ENCODE measurements at regions not wholly inside any gene's neighbourhood (a gene's known extent, or its start where the extent isn't known, plus 50 kb on each side); places are given as distances from the start of the nearest gene placed in this dataset.

DNA sequence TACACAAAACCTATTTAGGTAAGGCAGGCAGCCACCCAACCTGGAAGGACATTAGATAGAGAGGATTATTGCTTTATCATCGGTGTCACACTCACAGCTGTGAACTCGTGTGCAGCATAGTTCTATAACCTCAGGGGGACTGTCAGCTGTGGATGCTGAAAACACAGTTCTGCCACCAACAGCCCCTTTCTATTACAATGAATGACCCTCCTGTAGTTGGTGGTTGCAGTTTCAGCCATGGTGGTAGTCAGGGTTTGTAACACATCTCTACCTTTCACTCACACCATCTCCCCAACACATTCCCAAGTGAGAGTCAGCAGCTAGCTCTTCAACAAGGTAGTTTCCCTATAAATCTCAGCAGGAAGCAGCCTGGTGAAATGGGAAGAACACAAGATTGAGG lies 136.8 kb downstream of the ZC3H11B start:
- no peak for DNase-seq (ENCODE audit: low spot score)

DNA sequence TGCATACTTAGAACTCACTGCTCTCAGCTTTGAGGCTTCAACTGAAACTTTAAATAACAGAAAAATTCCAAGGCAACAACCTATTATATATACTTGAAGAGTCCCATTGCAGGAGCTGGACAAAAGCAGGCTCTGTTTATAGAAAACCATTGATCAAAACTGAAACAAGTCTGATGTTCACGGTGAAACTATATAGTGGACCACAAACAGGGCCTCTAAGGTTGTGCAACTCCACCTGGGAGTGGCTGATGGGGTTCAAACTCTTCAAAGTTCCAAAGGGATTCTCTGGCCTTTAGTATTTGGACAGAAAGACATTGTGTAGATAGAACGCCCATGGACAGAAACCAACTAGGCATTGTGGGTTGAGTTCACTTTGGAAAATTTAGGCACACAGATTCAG lies 140.3 kb downstream of the ZC3H11B start:
- DNase-seq (ENCODE audit: low spot score), result peak; percentile 4

DNA sequence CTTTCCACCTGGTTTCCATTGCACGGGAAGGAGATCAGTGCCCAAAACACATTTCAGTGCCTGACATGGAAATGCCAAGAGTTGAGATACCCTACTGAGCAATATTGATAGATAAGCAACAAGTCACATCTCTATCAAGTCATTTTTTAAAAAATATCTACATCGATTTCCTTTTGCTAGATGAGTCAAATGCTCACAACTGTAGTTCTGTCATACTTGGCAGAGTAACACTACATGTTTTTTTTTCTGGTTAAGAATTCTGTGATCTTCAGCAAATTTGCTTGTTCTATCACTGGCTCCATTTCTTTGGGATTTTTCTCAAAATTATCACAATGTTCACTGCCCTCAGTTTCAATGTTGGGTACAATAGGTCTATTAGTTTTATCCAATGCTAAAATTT lies 145.4 kb downstream of the ZC3H11B start:
- DNase-seq (ENCODE audit: low spot score), result no peak

DNA sequence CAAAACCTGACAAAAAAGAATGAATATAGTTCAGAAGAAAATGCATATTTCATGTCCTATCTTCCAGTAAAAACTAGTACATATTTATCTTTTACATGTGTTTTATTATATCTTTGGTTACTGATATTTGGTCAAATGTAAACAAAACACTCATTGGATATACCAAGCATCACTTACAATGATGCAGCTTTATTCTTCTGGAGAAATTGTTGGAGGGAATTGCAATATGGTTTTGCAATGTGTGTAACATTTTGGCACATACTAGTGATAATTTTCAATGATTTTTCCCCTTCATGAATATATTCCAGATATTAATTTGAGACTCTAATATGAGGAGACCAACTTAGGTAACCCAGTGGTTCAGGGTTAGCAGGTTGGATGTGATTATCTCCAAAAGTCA lies 146.1 kb downstream of the ZC3H11B start:
- DNase-seq (ENCODE audit: low spot score), result no peak

DNA sequence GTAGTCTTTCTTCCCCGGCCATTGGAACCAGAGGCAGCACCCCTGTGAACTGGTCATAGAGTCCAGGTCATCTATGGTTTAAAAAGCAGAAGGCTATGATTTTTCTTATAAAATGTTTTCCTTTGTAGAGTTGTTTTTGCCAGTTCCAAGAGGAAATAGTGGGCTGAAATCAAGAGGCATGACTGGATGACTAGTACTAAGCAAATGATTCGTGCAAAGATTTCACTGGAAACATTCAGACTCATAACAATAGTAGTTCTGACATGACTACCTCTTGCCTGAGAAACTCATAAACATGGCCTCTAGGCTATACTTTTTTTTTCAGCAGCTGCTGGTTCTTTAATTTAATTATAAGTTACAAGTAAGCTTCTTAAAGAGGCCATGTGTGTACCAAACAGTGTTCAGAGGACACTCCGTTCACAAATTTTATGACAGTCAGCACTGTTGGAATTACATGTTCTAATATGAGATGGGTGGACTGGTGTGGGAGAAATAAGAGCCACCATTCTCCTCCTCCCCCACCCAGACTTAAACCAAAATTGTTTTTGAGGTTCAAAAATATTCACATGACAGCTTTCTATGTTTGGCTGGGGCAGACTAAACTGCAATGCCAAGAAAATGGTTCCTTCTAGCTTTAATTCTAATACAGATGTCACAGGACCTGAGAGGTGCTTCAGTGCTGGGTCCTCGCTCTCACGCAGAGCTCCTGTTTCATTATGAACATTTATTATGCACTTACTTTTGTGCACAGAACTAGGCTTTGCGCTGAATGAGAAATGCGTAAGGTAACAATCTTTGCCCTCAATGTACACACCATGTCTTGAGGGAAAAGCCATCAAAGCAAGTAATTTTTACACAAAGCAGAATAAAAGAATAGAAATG lies 147.5 kb downstream of the ZC3H11B start:
- DNase-seq (ENCODE audit: low spot score), result no peak

DNA sequence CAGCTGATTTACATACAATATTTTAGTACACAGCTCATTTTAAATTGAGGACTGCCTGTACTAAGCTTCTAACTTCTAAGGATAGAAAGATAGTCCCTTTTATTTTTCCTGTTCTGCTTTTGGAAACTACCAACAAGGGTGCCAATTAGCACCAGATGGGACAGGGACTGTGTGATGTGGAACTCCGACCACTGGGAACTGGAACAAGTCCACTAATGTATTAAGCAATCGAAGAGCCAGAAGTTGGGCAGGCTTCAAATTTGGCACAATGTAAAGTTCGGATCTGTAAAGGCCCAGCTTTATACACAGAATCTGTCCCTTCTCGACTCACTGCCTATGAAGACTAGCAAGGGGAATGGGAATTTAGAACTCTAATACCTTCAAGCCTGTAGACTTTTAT lies 149.3 kb downstream of the ZC3H11B start:
- no peak for DNase-seq (ENCODE audit: low spot score)

DNA sequence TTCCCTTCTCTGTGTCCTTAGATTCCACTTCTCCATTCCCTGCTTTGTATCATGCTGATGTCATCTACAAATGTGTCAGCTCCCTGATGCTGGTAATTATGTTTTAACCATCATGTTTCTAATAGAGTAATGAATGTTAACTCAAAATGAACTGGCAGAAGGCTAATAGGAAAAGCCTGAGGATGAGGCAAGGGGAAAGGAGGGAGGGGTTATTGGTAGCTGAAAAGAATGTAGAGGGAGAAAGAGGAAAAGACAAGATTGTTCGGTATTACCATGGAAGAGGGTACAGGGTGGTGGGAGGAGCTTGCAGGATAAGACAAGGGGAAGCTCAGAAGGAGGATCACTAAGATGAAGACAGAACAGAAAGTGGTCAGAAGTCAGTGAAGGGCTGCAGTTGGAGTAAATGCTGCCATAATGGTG lies 150.9 kb downstream of the ZC3H11B start:
- no peak for DNase-seq (ENCODE audit: low spot score)

DNA sequence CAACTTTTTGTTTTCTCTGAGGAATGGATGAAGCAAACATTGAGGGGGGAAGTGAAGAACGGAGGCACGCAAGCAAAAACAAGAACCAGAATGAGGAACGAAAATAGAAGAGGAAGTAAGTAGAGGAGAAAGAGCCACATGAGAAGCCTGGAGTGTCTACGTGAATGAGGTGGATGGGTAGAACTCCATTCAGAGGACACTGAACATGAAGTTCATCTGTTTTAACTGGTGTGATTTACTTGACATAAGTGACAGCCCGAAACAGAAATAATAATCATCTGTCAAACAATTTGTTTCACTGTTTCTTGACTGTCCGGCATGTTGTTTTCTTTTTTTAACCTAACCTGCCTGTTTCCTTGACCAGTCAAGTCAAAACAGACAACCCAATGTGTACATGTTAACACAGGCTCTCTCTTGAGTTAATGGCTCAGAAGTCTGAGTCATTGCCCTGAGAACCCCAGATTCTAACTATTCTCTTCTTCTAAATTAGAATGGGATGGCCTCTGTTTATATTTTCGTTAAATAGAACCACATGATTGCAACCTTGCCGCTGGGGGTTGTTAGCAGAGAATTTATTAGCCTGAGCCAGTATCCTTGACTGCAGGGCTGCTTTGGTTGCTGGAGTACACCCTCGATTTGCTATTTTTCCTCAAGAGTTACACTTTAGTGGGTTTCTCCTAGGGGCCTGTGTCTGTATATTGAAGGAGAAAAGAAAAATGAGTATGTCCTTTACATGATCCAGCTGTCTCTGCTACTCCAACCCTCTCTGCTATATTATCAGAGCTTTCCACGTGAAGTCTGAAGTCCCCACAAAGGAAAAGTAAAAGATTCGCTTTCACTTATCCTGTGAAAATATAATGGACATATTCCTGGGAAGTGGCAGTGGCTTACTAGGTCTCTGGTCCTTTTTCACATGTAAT lies 151.7 kb downstream of the ZC3H11B start:
- no peak for DNase-seq (ENCODE audit: low spot score)

DNA sequence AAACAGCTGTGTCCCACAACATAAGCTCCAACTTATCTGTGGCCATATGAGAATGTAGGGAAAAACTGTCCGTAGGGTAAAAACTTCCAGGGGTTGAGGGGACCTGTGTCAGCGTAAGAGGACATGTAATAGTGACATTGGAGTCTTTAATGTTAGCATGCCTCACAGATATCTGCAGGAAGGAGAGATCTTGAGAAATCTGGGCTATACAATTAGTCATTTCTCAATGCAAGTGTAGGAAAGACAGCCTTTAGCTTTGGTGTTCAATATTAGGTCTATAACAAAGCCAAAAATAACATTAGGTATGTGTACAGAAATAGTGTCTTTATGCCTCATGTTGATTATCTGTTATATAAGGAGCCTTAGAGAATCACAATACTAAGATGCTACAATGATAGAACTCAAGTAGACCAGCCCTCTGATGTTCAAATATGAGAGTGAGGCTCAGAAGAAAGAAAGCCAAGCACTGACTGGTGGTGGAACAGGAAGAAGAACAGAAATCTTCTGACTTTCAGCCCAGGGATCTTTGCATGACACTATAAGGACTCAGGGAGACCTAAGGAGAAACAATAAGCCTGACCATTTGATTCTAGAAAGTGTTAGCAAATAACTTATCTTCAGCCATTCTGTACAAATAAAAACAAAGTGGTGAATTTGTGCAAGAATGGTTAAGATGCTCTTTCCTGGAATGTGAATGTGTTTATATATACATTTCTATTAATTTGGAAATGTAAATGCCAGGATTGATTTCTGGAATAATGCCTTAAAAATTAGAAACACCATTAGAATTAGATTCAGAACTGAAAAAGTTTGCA lies 152.6 kb downstream of the ZC3H11B start:
- DNase-seq (ENCODE audit: low spot score), result no peak

DNA sequence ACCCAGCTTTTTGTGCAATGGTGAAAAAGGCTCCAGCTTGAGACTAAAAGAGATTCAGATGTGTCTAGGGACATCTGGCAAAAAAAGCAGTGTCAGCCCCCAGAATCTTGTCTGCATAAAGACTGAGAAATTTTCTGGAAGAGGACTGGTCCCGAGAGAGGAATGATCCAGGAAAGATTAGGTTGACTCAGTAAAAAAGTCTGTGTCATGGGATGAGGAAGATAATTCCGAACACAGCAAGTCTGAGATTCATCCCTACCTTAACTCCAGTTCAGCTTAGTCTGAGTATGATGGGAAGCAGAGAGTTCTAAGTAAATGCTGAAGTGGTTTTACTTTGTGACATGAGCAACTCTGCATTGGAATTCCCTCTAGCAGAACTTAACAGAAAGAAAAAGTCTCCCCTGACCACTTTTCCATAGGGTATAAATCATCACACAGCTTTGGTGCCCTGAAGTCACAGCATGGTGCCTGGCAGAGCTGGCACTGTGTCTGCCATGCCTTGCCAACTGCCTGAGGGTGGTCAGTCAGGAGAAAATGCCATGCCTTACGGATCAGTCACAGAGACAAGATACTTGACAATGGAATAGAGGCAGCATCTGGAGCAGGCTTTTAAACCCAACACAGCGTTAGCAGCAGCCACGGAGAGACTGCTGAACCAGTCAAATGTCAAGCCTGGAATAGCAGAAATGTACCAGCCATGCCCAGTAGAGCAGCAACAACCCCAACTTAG lies 153.4 kb downstream of the ZC3H11B start:
- no peak for DNase-seq (ENCODE audit: low spot score)

DNA sequence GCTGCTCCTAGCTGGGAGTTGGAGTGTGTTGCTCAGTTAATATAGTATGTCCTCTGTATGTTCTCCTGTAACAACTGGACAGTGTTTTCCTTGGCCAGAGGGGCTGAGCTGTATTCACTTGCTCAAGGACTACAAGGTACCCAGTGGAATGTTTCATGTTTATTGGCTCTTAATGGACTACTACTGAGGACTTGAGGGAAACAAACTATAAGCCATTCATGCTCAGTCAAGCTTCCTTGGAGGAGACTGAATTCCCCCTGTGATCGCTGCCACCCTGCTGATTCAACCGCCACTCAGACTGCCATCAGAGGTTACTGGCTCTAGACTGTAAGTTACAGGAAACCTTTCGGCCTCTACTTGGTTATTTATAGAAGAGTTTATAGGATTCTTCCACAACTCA lies 166.6 kb downstream of the ZC3H11B start:
- DNase-seq (ENCODE audit: low spot score), result no peak

DNA sequence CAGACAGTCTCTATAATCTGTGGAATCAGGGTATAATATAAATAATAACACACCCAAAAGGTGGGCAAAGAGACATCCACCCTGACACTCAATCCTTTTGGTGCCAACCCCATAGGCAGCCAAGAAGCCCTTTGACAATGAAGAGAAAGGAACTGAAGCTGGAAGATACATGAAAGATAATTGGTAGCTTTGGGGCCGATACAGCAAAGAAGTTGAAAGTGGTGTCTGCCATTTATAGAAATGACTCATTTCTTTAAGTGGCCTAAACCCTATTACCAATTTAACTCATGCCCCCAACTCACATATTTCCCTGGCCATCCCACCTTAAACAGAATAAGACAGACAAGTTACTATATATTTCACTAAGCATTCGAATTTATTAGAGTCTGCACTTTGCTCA lies 167.0 kb downstream of the ZC3H11B start:
- no peak for DNase-seq (ENCODE audit: low spot score)

DNA sequence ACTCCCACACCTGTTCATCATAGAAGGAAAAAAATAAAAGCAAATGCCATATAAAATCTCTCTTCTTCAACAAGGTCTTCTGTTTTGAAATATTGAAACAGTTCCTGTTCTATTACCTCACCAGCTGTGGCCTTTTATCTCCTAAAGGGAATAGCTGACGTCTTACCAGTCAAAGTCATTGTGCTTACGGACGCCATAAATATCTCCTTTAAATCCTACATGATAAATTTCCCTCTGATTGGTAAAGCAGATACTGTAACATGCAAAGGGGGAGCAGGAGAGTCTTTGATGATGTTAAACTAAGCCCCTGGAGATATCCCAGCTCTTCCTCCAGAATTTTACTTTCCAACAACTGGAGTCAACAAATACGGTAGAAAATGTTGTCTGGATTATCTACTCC lies 168.4 kb downstream of the ZC3H11B start:
- no peak for DNase-seq (ENCODE audit: low spot score)

DNA sequence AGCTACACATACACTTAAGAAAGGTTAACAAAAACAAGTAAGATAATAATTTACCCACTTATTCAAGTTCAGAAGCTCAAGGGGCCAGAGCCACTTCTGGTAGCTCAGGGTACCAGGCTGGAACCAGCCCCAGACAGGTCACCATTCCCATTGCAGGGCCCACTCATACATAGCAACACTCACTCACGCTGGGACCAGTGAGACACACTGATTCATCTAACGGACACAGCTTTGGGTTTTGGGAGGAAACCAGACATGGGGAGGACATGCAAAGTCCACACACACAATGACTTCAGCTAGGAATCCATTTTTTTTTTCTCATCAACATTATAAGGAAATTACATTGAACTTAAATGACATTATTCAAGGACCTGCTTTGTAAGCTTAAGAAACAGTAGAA lies 169.1 kb downstream of the ZC3H11B start:
- DNase-seq (ENCODE audit: low spot score), result no peak

DNA sequence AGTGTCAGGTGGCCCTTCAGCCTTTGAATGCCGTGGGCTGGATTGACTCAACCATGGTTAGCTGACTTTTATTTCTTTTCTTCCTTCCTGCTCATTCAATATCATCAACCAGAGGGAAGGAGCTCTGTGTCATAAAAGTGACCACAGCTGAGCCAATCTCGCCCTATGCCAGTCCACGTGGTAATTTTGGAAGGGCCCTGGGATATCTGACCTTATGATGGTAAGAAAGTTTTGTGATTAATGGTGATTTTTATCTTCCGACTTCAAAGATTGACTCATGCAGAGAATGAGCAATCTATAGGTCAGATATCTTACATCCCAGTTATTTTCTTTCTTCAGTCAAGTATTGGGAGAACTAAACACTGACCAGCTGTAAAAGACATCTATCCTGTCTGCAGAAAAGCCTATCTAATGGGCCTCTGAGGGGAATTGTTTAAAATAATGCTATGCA lies 170.3 kb downstream of the ZC3H11B start:
- DNase-seq (ENCODE audit: low spot score), result no peak

DNA sequence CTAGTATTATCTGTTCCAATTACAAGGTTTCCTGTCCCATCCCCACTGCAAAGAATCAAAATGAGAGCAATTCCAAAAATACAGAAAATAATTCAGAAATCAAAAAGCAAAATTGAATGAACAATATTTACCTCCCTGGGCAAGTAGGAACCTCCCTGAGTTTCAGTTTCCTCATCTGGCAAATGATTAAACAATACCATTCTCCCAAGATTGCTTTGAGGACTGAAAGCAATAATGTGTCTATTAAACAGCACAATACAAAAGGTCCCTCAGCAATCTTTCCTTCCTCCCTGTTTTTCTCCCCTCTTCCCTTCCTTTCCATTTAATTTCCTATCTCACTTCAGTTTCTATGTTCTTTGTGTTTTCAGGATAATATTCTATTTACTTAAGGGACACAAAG lies 171.0 kb downstream of the ZC3H11B start:
- no peak for DNase-seq (ENCODE audit: low spot score)

DNA sequence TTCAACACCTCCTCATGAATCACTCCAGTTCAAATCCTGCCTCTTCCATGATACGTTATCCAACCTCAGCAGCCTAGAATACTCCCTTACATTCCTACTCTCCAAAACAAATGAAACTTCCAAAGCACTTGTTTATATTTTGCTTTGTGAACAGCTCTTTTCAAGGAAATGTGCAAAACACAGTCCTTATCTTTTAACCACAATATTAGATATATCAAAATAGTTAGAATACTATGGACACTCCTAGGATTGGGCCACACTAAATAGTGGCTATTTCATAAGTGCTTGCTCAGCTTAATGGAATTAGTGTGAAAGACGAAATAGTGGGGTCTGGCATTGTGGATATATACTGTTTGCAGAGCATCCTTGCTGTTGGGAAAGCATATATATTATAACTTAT lies 173.5 kb downstream of the ZC3H11B start:
- no peak for DNase-seq (ENCODE audit: low spot score)

DNA sequence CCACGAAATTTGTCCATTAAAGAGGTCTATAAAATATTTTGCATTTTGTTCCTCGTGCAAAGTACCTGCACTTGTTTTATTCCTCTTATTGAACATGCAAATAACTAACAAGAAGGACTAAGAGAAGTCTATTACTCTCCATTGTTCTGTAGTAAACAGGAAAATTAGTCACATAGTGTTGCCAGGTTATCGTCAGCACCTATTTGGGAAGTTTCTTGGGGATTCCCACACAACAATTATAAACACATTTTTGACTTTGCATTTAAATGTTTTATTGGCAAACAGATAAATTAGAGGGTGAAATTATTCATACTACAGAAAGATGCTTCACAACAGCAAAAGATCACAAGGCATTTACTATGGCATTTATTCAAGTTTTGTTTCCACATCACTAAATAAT lies 174.5 kb downstream of the ZC3H11B start:
- no peak for DNase-seq (ENCODE audit: low spot score)

DNA sequence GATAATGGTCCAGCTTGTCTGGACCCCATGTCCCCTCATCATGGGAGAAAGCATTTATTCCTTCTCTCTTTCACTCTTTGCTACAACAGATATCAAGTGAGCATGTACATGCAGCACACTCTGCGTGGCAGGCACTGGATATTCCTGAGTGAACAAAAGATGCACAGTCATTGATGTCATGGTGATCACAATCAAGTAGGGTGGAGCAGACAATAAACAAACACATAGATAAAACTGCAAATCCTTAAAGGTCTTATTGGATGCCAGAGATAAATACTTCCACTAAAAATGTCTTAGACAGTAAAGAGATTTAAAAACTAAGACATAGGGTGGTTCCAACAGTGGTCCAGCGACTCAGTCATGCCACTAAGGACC lies 178.0 kb downstream of the ZC3H11B start:
- no peak for DNase-seq (ENCODE audit: low spot score)

DNA sequence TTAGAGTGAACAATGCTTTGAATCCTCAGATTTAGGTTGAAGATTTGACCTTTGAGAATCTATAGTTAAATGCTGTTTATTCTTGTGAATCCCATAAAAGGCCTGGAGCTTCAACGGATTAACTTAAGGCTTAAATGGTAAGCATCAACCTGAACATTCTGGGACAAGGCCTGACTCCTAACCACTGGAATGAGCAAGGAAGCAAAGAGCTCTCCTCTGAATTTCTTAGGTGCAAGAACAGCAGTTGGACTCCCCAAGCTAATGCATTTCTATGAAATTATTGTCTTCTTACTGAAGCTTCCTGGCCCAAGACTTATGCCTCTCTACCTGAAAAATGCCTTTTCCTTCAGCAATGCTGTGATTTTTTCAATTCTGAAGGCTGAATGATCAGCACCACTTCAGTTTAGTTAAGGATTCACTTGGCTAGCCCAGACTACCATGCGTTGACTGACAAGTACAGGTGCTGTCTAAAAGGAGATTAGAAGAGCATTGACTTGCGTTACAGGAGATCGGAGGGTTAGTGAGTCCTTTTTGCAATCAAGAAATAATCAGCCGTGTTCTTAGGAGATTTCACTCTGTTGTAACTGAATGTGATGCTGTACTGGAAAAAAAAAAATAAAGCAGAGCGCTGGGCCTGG lies 178.5 kb downstream of the ZC3H11B start:
- no peak for DNase-seq (ENCODE audit: low spot score)

DNA sequence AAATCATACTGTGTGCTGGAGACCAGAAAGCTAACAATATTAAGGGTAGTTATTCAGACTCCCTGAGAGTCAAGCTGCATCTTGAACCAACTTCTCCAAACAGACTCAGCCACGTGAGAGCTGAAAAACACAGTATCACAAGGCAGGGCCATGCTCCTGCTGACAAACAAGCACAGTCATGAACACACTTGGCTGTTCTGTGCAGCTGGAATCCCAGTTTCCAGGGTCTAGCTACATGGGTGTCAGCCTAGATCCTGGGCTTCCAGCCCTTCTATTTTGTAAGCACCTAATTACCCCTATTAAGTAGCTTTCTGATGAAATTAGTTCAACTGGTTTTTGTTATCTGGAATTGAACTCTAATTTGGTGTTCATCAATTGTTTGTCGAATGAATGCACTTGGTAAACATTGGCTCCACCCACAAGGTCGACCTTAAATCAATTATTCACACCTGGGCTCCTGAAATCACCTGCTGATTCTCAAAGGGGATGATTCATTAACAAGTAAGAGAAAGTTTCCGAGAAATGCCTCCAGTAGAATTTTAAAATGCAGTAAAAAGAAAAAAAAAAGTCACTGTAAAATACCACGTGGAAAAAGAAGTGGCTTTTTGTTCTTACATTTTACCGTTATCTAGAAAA lies 179.3 kb downstream of the ZC3H11B start:
- no peak for DNase-seq (ENCODE audit: low spot score)

Measured in HuH-7 (cell line).